ENCODE measurements at regions not wholly inside any gene's neighbourhood (a gene's known extent, or its start where the extent isn't known, plus 50 kb on each side); places are given as distances from the start of the nearest gene placed in this dataset.
"Not testable (repeated sequence)": the region's sequence is repeated elsewhere in the genome, so short reads cannot be mapped to it uniquely, and the experiment has no call there.

DNA sequence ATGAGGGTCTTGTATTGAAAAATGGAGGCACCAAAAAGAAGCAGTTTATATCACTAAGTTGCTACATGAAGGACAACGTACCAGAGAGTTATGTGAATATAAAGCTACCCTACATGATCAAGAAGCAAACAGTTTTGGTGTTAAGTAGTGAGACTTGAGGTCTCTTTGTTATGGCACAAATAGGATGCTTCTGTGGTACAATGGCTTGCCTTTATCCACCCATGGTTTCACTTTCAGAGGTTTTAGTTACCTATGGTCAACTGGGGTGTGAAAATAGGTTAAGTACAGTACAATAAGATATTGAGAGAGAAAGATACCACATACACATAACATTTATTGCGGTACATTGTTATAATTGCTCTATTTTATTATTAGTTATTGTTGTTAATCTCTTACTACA, 229.2 kb upstream of the SLIT2 start:
- TF ChIP-seq, protein P1, sequence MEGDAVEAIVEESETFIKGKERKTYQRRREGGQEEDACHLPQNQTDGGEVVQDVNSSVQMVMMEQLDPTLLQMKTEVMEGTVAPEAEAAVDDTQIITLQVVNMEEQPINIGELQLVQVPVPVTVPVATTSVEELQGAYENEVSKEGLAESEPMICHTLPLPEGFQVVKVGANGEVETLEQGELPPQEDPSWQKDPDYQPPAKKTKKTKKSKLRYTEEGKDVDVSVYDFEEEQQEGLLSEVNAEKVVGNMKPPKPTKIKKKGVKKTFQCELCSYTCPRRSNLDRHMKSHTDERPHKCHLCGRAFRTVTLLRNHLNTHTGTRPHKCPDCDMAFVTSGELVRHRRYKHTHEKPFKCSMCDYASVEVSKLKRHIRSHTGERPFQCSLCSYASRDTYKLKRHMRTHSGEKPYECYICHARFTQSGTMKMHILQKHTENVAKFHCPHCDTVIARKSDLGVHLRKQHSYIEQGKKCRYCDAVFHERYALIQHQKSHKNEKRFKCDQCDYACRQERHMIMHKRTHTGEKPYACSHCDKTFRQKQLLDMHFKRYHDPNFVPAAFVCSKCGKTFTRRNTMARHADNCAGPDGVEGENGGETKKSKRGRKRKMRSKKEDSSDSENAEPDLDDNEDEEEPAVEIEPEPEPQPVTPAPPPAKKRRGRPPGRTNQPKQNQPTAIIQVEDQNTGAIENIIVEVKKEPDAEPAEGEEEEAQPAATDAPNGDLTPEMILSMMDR (IDR thresholded peaks at IDR 0.05; ENCODE audit: low read depth, low read length, missing control alignments), result no peak
- no peak for DNase-seq (ENCODE audit: low read depth)
- H3K4me3 ChIP-seq (ENCODE audit: low read depth, low read length), result no peak overlapping the region

DNA sequence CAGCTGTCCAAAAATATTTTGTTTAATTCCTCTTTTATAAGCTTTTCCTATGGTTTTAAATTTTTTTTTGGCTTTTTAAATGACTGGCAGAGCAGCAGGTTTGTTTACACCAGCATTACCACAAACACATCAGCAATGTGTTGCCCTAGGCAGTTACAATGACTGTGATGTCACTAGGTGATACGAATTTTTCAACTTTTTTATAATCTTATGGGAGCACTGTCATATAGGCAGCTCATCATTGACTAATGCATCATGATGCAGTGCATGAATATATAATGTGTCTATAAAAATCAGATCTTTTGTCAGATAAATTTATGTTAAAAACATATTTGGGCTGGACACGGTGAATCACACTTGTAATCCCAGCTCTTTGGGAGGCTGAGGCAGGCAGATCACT, 231.6 kb upstream of the SLIT2 start:
- no peak overlapping the region for H3K4me3 ChIP-seq (ENCODE audit: low read depth, low read length)
- DNase-seq (ENCODE audit: low read depth), result no peak
- TF ChIP-seq, protein P1 (IDR thresholded peaks at IDR 0.05; ENCODE audit: low read depth, low read length, missing control alignments), result no peak

DNA sequence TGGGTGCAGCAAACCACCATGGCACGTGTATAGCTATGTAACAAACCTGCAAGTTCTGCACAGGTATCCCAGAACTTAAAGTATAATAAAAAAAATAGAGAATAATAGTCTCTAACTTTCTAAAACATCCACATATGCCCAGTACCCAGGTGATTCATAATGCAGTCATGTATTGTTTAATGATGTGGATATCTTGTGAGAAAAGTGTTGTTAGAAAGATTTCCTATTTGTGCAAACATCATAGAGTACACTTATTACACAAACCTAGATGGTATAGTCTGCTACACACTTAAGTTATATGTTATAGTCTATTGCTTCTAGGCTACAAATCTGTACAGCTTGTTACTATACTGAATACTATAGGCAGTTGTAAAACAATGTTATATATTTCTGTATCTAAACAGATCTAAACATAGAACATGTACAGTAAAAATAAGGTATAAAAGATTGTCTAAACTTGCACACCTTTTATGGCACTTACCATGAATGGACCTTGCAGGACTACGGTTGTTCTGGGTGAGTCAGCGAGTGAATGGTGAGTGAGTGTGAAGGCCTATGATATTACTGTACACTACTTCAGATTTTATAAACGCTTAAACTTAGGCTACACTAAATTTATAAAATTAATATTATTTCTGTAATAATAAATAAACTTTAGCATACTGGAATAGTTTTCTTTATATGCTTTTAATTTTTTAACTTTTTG, 232.2 kb upstream of the SLIT2 start:
- TF ChIP-seq, protein P1 (IDR thresholded peaks at IDR 0.05; ENCODE audit: low read depth, low read length, missing control alignments), result no peak
- DNase-seq (ENCODE audit: low read depth), result no peak
- H3K4me3 ChIP-seq (ENCODE audit: low read depth, low read length), result no peak overlapping the region

DNA sequence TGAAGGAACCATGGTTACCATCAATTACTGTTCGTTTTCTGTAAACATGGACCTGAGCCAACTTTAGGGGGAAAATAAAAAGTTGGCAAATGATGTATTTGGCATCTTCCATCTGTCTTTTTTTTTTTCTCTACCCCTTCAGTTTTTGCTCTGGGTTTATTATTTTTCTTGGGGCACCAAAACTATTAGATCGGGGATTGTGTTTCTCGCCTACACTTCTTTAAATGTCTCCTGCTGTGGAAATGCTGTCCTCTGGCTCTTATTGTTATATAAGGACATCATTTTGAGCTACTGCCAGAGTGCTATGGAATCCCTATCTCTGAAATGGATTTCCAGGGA, 234.0 kb upstream of the SLIT2 start:
- H3K4me3 ChIP-seq (ENCODE audit: low read depth, low read length), result no peak overlapping the region
- TF ChIP-seq, protein P1 (IDR thresholded peaks at IDR 0.05; ENCODE audit: low read depth, low read length, missing control alignments), result no peak
- no peak for DNase-seq (ENCODE audit: low read depth)

DNA sequence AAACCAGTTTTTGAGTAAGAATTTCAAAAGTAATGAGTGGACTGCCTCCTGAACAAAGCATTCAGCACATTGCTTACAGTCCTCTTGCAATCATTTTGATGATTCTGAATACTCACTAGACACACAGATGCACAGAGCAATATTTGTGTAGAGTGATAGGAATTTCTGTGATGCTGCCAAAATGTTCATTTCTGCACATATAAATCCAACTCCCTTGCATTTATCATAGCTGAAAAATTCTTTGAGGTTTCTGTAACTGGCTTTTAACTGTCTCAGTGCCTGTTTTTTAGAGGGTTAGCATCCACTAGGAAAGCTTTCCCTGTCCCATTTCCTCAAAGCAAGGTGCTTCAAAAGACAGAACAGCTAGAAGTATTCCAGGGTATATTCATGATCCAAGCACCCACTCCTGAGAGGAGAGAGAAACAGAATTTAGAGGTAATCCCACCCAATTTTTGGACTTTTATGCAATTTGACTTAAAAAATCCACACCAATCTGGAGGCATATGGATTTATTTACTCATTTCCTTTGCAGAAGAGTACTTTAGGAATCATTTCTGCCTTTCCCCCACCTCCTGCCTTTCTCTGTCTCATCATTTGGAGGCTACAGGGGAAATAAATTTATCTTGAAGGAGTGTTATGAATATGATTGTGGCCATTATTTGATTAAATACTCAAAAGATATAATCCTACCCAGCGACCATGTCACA, 234.5 kb upstream of the SLIT2 start:
- TF ChIP-seq, protein P1 (IDR thresholded peaks at IDR 0.05; ENCODE audit: low read depth, low read length, missing control alignments), result no peak
- H3K4me3 ChIP-seq (ENCODE audit: low read depth, low read length), result no peak overlapping the region
- no peak for DNase-seq (ENCODE audit: low read depth)

DNA sequence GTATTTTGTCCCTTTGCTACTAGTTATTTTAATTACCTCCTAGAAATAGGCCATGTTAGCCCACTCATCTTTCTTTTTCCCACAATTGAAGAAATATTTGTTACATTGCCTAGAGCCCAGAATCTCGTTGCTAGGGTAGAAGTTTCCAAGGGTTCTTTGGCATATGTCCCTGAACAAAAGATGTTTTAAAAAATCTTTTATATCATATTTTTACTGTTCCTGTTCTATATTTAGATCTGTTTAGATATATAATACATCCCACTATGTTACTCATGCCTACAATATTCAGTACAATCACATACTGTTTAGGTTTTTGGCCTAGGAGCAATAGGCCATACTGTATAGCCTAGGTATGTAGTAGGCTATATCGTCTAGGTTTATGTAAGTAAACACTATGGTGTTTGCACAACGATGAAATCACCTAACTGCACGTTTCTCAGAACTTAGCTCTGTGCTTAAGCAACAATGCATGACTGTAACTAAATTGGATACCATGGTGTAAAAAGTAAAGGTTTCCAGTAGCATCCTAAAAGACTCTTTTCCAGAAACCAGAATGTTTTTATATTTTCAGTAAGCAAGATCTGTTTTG, 236.0 kb upstream of the SLIT2 start:
- TF ChIP-seq, protein P1 (IDR thresholded peaks at IDR 0.05; ENCODE audit: low read depth, low read length, missing control alignments), result no peak
- no peak overlapping the region for H3K4me3 ChIP-seq (ENCODE audit: low read depth, low read length)
- no peak for DNase-seq (ENCODE audit: low read depth)

DNA sequence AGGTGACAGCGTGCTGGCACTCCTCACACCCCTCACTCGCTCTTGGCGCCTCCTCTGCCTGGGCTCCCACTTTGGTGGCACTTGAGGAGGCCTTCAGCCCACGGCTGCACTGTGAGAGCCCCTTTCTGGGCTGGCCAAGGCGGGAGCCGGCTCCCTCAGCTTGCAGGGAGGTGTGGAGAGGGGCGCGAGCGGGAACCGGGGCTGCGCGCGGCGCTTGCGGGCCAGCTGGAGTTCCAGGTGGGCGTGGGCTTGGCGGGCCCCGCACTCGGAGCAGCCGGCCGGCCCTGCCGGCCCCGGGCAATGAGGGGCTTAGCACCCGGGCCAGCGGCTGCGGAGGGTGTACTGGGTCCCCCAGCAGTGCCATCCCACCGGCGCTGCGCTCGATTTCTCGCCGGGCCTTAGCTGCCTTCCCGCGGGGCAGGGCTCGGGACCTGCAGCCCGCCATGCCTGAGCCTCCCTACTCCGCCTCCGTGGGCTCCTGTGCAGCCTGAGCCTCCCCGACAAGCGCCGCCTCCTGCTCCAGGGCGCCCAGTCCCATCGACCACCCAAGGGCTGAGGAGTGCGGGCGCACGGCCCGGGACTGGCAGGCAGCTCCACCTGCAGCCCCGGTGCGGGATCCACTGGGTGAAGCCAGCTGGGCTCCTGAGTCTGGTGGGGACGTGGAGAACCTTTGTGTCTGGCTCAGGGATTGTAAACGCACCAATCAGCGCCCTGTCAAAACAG, 247.7 kb upstream of the SLIT2 start:
- H3K4me3 ChIP-seq (ENCODE audit: low read depth, low read length); DNase-seq (ENCODE audit: low read depth): not testable (repeated sequence)

Measured in GM12864 (cell line).